HCT116 (cell line): ENCODE measurements at regions not wholly inside any gene's neighbourhood (a gene's known extent, or its start where the extent isn't known, plus 50 kb on each side); places are given as distances from the start of the nearest gene placed in this dataset.

ENCODE experiments used
- ATAC-seq: fragments of 200-7000 bp; cut with Tn5 transposase; 2 replicates; pipeline ENCODE4 v1.9.1; 2020; ENCODE audit warnings: mild to moderate bottlenecking, moderate library complexity
- BruUV-seq: library from RNA; stranded (reverse); fragments of 400-500 nt; replicated peaks from 2 replicates; lab custom pipeline; 2021; lab: Mats Ljungman, UMichigan
- CTCF ChIA-PET: fragments of 300-600 bp; sonication (Branson Sonifier 250); formaldehyde crosslinking; loops from one replicate; lab custom pipeline; 2021; ENCODE audit warnings: antibody characterized with exemption; lab: Charles Lee
- POLR2A ChIA-PET: fragments of 300-600, 350-600 bp; sonication (Branson Sonifier 250); formaldehyde crosslinking; loops from one replicate; lab custom pipeline; 2021; ENCODE audit warnings: antibody characterized with exemption; lab: Charles Lee
- RAD21 ChIA-PET, 2 experiments: fragments of 300-600 bp; sonication (Branson Sonifier 250); formaldehyde crosslinking; loops; one replicate each; lab custom pipeline; 2023; ENCODE audit warnings: low total read pairs in 2 of 2; ENCODE audit not compliant: uncharacterized antibody in 2 of 2, unreplicated experiment in 2 of 2, low non-redundant PET in 1 of 2; lab: Charles Lee
- DNase-seq: peaks from one replicate; pipeline ENCODE4 v3.0.0-alpha.2; 2010; ENCODE audit warnings: low read depth, low spot score
- H2AFZ ChIP-seq: fragments of 200-600 bp; shearing (Covaris generic), sonication (generic); 2 replicates; pipeline ENCODE4 v1.6.1; 2017; ENCODE audit warnings: low read depth, mixed run types, mixed read lengths, antibody characterized with exemption, low read length; ENCODE audit not compliant: poor library complexity, severe bottlenecking
- H3K27ac ChIP-seq: 2 replicates; pipeline ENCODE4 v1.5.1; 2012; ENCODE audit warnings: low read depth, low read length
- H3K27me3 ChIP-seq: fragments of 200-600 bp; sonication (generic); 2 replicates; pipeline ENCODE4 v1.6.1; 2016; ENCODE audit warnings: mixed run types, low read length, mixed read lengths; ENCODE audit not compliant: insufficient read depth
- H3K36me3 ChIP-seq, 2 experiments: fragments of 200-500 bp in 1 of 2; fragments of 200-600 bp in 1 of 2; sonication (Bioruptor generic) in 1 of 2; sonication (generic) in 1 of 2; 2 replicates each; pipeline versions ENCODE4 v1.5.1 to v1.6.1; 2014 to 2016; ENCODE audit warnings: low read length in 2 of 2, inconsistent platforms in 1 of 2, mixed read lengths in 1 of 2, mixed run types in 1 of 2; ENCODE audit not compliant: insufficient read depth in 2 of 2, control insufficient read depth in 1 of 2
- H3K4me1 ChIP-seq, 2 experiments: fragments of 200-600 bp in 1 of 2; sonication (generic) in 1 of 2; 2 replicates each; pipeline versions ENCODE4 v1.5.1 to v1.6.1; 2012 to 2017; ENCODE audit warnings: low read length in 2 of 2, inconsistent platforms in 1 of 2, mild to moderate bottlenecking in 1 of 2, mixed read lengths in 1 of 2, mixed run types in 1 of 2, moderate library complexity in 1 of 2; ENCODE audit not compliant: insufficient read depth in 2 of 2, control insufficient read depth in 1 of 2
- H3K4me2 ChIP-seq: fragments of 200-600 bp; sonication (generic); 2 replicates; pipeline ENCODE4 v1.6.1; 2017; ENCODE audit warnings: mixed run types, low read length, mixed read lengths
- H3K4me3 ChIP-seq, 2 experiments: fragments of 200-600 bp in 1 of 2; sonication (generic) in 1 of 2; replicated peaks in 1 of 2; 2 replicates each; pipeline ENCODE4 v1.5.1; 2011 to 2016; ENCODE audit warnings: low read length in 2 of 2, control low read depth in 1 of 2, low read depth in 1 of 2, mild to moderate bottlenecking in 1 of 2, mixed read lengths in 1 of 2, mixed run types in 1 of 2
- H3K79me2 ChIP-seq: fragments of 200-600 bp; sonication (generic); 2 replicates; pipeline ENCODE4 v1.6.1; 2017; ENCODE audit warnings: mild to moderate bottlenecking, mixed run types, low read length, moderate library complexity, mixed read lengths; ENCODE audit not compliant: insufficient read depth
- H3K9ac ChIP-seq: fragments of 200-600 bp; sonication (generic); 2 replicates; pipeline ENCODE4 v1.6.1; 2016; ENCODE audit warnings: low read length, mixed read lengths
- H3K9me2 ChIP-seq: fragments of 200-600 bp; sonication (generic), shearing (Covaris generic); 2 replicates; pipeline ENCODE4 v1.6.1; 2017; ENCODE audit warnings: mixed run types, mild to moderate bottlenecking, moderate library complexity; ENCODE audit not compliant: insufficient read depth
- H3K9me3 ChIP-seq, 2 experiments: fragments of 200-500 bp in 1 of 2; fragments of 200-600 bp in 1 of 2; sonication (Bioruptor generic) in 1 of 2; sonication (generic) in 1 of 2; 2 replicates each; pipeline ENCODE4 v1.6.1; 2014 to 2017; ENCODE audit warnings: low read length in 2 of 2, mixed read lengths in 2 of 2, inconsistent platforms in 1 of 2, low read depth in 1 of 2, mild to moderate bottlenecking in 1 of 2, mixed run types in 1 of 2, moderate library complexity in 1 of 2; ENCODE audit not compliant: control insufficient read depth in 1 of 2, insufficient read depth in 1 of 2
- H4K20me1 ChIP-seq: fragments of 200-600 bp; sonication (generic), shearing (Covaris generic); 2 replicates; pipeline ENCODE4 v1.6.1; 2017; ENCODE audit warnings: mixed run types, mild to moderate bottlenecking, moderate library complexity; ENCODE audit not compliant: insufficient read depth
- ATF3 ChIP-seq: IDR thresholded peaks from 2 replicates; pipeline ENCODE4 v1.6.1; 2012
- CEBPB ChIP-seq: IDR thresholded peaks from 2 replicates; pipeline ENCODE4 v1.6.1; 2012; ENCODE audit warnings: low read depth
- EGR1 ChIP-seq: IDR thresholded peaks from 2 replicates; pipeline ENCODE4 v1.6.1; 2012; ENCODE audit warnings: low read depth
- ELF1 ChIP-seq: IDR thresholded peaks from 2 replicates; pipeline ENCODE4 v1.6.1; 2012; ENCODE audit warnings: low read depth, borderline replicate concordance
- EZH2 ChIP-seq: fragments of 200-600 bp; sonication (generic); IDR thresholded peaks from 2 replicates; pipeline ENCODE4 v1.6.1; 2017; ENCODE audit warnings: antibody characterized with exemption, mixed run types
- FOSL1 ChIP-seq: IDR thresholded peaks from 2 replicates; pipeline ENCODE4 v1.6.1; 2012; ENCODE audit warnings: low read depth
- JUND ChIP-seq: IDR thresholded peaks from 2 replicates; pipeline ENCODE4 v1.6.1; 2012
- POLR2A ChIP-seq: IDR thresholded peaks from 2 replicates; pipeline ENCODE4 v1.7.0; 2011; ENCODE audit warnings: borderline replicate concordance; ENCODE audit not compliant: insufficient read depth, insufficient read length; ENCODE audit errors: extremely low read depth
- POLR2AphosphoS5 ChIP-seq: IDR thresholded peaks from 2 replicates; pipeline ENCODE4 v1.6.1; 2011; ENCODE audit warnings: mild to moderate bottlenecking, low read depth, low read length, moderate library complexity
- REST ChIP-seq: IDR thresholded peaks from 2 replicates; pipeline ENCODE4 v1.6.1; 2012; ENCODE audit warnings: low read depth
- SIN3A ChIP-seq: IDR thresholded peaks from 2 replicates; pipeline ENCODE4 v1.6.1; 2012; ENCODE audit warnings: low read depth
- SP1 ChIP-seq: IDR thresholded peaks from 2 replicates; pipeline ENCODE4 v1.6.1; 2012; ENCODE audit warnings: low read depth
- SRF ChIP-seq: IDR thresholded peaks from 2 replicates; pipeline ENCODE4 v1.6.1; 2012; ENCODE audit warnings: low read depth
- TCF7L2 ChIP-seq: IDR thresholded peaks from 2 replicates; pipeline ENCODE4 v1.7.0; 2011; ENCODE audit warnings: borderline replicate concordance, inconsistent platforms; ENCODE audit not compliant: insufficient read depth, insufficient read length; ENCODE audit errors: extremely low read depth
- YY1 ChIP-seq: IDR thresholded peaks from 2 replicates; pipeline ENCODE4 v1.6.1; 2011; ENCODE audit warnings: low read length, low read depth, moderate library complexity, mild to moderate bottlenecking; ENCODE audit not compliant: insufficient replicate concordance; ENCODE audit errors: extremely low read depth
- ZNF274 ChIP-seq: fragments of 200-500 bp; sonication (Bioruptor generic); IDR thresholded peaks from 2 replicates; pipeline ENCODE4 v1.6.1; 2014; ENCODE audit warnings: mild to moderate bottlenecking, low read depth, low read length, inconsistent platforms
- intact Hi-C: fragments of 100-400 bp; cut with micrococcal nuclease; formaldehyde crosslinking; loops from 2 replicates; pipeline ENCODE4 v1.10.0; 2022
- TF ChIP-seq, protein P1 (sequence below), 3 experiments: fragments of 200-600 bp in 1 of 3; sonication (generic) in 1 of 3; IDR thresholded peaks in 2 of 3; conservative IDR thresholded peaks in 1 of 3; 2 replicates each; pipeline ENCODE4 v1.5.1; 2012 to 2017; ENCODE audit warnings: low read depth in 2 of 3, low read length in 2 of 3, antibody characterized with exemption in 1 of 3, borderline replicate concordance in 1 of 3, control low read depth in 1 of 3, mild to moderate bottlenecking in 1 of 3, mixed read lengths in 1 of 3, mixed run types in 1 of 3, moderate library complexity in 1 of 3; ENCODE audit not compliant: insufficient read depth in 1 of 3
- TF ChIP-seq, protein P2 (sequence below): IDR thresholded peaks from 2 replicates; pipeline ENCODE4 v1.6.1; 2012

GRCh38 chr3:182405759-182406158 lies 387.5 kb upstream of the ATP11B start:
- no peaks in the 10 kb centered on the region for H3K36me3 ChIP-seq
- no TSS peak for BruUV-seq
- no peaks in the 10 kb centered on the region for H3K27me3 ChIP-seq
- DNase-seq (no peak), ATAC-seq (no peak)
- H3K27ac ChIP-seq: no peak overlapping the region
- H3K4me3 ChIP-seq: no peak overlapping the region
- no peak overlapping the region for H3K4me2 ChIP-seq
- intact Hi-C loops: no loop called here
- H3K4me1 ChIP-seq: no peaks in the 10 kb centered on the region
- no peak overlapping the region for H2AFZ ChIP-seq
- no peaks in the 10 kb centered on the region for H4K20me1 ChIP-seq
- RAD21 ChIA-PET: no interaction called here
- POLR2A ChIA-PET: no interaction called here
- H3K9ac ChIP-seq: no peak overlapping the region
- CTCF ChIA-PET: no interaction called here
- TF ChIP-seq EGR1 (no peak), TCF7L2 (no peak), ATF3 (no peak), SP1 (no peak), POLR2A (no peak), ELF1 (no peak), YY1 (no peak), SRF (no peak), CEBPB (no peak), ZNF274 (no peak), FOSL1 (no peak), POLR2AphosphoS5 (no peak), SIN3A (no peak), JUND (no peak), REST (no peak), EZH2 (no peak)
- TF ChIP-seq, protein P1, sequence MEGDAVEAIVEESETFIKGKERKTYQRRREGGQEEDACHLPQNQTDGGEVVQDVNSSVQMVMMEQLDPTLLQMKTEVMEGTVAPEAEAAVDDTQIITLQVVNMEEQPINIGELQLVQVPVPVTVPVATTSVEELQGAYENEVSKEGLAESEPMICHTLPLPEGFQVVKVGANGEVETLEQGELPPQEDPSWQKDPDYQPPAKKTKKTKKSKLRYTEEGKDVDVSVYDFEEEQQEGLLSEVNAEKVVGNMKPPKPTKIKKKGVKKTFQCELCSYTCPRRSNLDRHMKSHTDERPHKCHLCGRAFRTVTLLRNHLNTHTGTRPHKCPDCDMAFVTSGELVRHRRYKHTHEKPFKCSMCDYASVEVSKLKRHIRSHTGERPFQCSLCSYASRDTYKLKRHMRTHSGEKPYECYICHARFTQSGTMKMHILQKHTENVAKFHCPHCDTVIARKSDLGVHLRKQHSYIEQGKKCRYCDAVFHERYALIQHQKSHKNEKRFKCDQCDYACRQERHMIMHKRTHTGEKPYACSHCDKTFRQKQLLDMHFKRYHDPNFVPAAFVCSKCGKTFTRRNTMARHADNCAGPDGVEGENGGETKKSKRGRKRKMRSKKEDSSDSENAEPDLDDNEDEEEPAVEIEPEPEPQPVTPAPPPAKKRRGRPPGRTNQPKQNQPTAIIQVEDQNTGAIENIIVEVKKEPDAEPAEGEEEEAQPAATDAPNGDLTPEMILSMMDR (IDR thresholded peaks at IDR 0.05 in 2 of 3, conservative IDR thresholded peaks at IDR 0.05 in 1 of 3; ENCODE audit: borderline replicate concordance in 1 of 3, insufficient read depth in 1 of 3, low read depth in 2 of 3, low read length in 2 of 3): no peak
- TF ChIP-seq, protein P2, sequence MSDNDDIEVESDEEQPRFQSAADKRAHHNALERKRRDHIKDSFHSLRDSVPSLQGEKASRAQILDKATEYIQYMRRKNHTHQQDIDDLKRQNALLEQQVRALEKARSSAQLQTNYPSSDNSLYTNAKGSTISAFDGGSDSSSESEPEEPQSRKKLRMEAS: no peak
- H3K9me3 ChIP-seq: no peaks in the 10 kb centered on the region
- H3K9me2 ChIP-seq: no peaks in the 10 kb centered on the region
- no peaks in the 10 kb centered on the region for H3K79me2 ChIP-seq
